PC-3 (cell line): ENCODE measurements at regions not wholly inside any gene's neighbourhood (a gene's known extent, or its start where the extent isn't known, plus 50 kb on each side); places are given as distances from the start of the nearest gene placed in this dataset.

ENCODE experiments used
- ATAC-seq: fragments of 200-7000 bp; cut with Tn5 transposase; 2 replicates; pipeline ENCODE4 v1.9.1; 2020; ENCODE audit warnings: mild to moderate bottlenecking, moderate library complexity
- BruUV-seq: library from RNA; stranded (reverse); fragments of 400-500 nt; replicated peaks from 2 replicates; lab custom pipeline; 2021; lab: Mats Ljungman, UMichigan
- CTCF ChIA-PET: fragments of 300-600 bp; sonication (Branson Sonifier 250); formaldehyde crosslinking; loops from one replicate; lab custom pipeline; 2022; ENCODE audit warnings: antibody characterized with exemption; lab: Charles Lee
- POLR2A ChIA-PET: fragments of 300-600 bp; sonication (Branson Sonifier 250); formaldehyde crosslinking; loops from one replicate; lab custom pipeline; 2022; ENCODE audit warnings: antibody characterized with exemption; ENCODE audit not compliant: unreplicated experiment; lab: Charles Lee
- DNase-seq: peaks from one replicate; pipeline ENCODE4 v3.0.0-alpha.2; 2015
- H2AFZ ChIP-seq: fragments of 300-600 bp; sonication (generic); 2 replicates; pipeline ENCODE4 v1.6.0; 2016; ENCODE audit warnings: antibody characterized with exemption, low read length
- H3F3A ChIP-seq: fragments of 300-600 bp; sonication (generic); one replicate; pipeline ENCODE4 v1.6.0; 2017; ENCODE audit warnings: antibody characterized with exemption, low read length, control low read depth, mild to moderate bottlenecking; ENCODE audit not compliant: unreplicated experiment
- H3K27ac ChIP-seq: fragments of 300-600 bp; sonication (generic); 2 replicates; pipeline ENCODE4 v1.5.1; 2016; ENCODE audit warnings: mild to moderate bottlenecking, low read length
- H3K27me3 ChIP-seq: fragments of 300-600 bp; sonication (generic); 2 replicates; pipeline ENCODE4 v1.6.1; 2016; ENCODE audit warnings: low read length, mixed read lengths
- H3K36me3 ChIP-seq: fragments of 300-600 bp; sonication (generic); 2 replicates; pipeline ENCODE4 v1.6.1; 2016; ENCODE audit warnings: low read depth, mixed run types, low read length, mixed read lengths
- H3K4me1 ChIP-seq: fragments of 300-600 bp; sonication (generic); 2 replicates; pipeline ENCODE4 v1.5.1; 2016; ENCODE audit warnings: low read length; ENCODE audit not compliant: insufficient read depth
- H3K4me2 ChIP-seq: fragments of 300-600 bp; sonication (generic); 2 replicates; pipeline ENCODE4 v1.6.0; 2016; ENCODE audit warnings: low read length
- H3K4me3 ChIP-seq: fragments of 300-600 bp; sonication (generic); 2 replicates; pipeline ENCODE4 v1.5.1; 2016; ENCODE audit warnings: mild to moderate bottlenecking, low read length, mixed read lengths
- H3K79me2 ChIP-seq: fragments of 300-600 bp; sonication (generic); 2 replicates; pipeline ENCODE4 v1.6.1; 2017; ENCODE audit warnings: low read length, mixed read lengths
- H3K9ac ChIP-seq: fragments of 300-600 bp; sonication (generic); 2 replicates; pipeline ENCODE4 v1.6.0; 2016; ENCODE audit warnings: mild to moderate bottlenecking, low read length
- H3K9me2 ChIP-seq: fragments of 300-600 bp; sonication (generic); replicated peaks from 2 replicates; pipeline ENCODE4 v1.6.1; 2016; ENCODE audit warnings: mixed run types, low read length, mixed read lengths
- H3K9me3 ChIP-seq: fragments of 300-600 bp; sonication (generic); 2 replicates; pipeline ENCODE4 v1.6.1; 2016; ENCODE audit warnings: low read length, mixed read lengths
- H4K20me1 ChIP-seq: fragments of 300-600 bp; sonication (generic); 2 replicates; pipeline ENCODE4 v1.6.1; 2016; ENCODE audit warnings: low read length, mixed read lengths
- CTCF ChIP-seq: fragments of 300-600 bp; sonication (generic); conservative IDR thresholded peaks from 2 replicates; pipeline ENCODE4 v1.5.1; 2017; ENCODE audit warnings: antibody characterized with exemption, low read depth, mild to moderate bottlenecking, low read length
- EZH2 ChIP-seq: fragments of 300-600 bp; sonication (generic); IDR thresholded peaks from one replicate; pipeline ENCODE4 v1.6.1; 2017; ENCODE audit warnings: antibody characterized with exemption, mild to moderate bottlenecking, low read length; ENCODE audit not compliant: unreplicated experiment
- EZH2phosphoT487 ChIP-seq: fragments of 300-600 bp; sonication (generic); IDR thresholded peaks from 2 replicates; pipeline ENCODE4 v1.6.1; 2018; ENCODE audit warnings: mild to moderate bottlenecking, antibody characterized with exemption, low read length, borderline replicate concordance
- intact Hi-C: fragments of 100-400 bp; cut with micrococcal nuclease; formaldehyde crosslinking; loops from 2 replicates; pipeline ENCODE4 v1.9.0; 2023

- DNase-seq (peak; percentile 65), ATAC-seq (peak; percentile 92)
- Histone ChIP-seq H2AFZ (no peak overlapping the region), H3K27ac (peak overlapping the region; percentile 88), H3F3A (no peaks in the 10 kb centered on the region), H3K9me3 (no peaks in the 10 kb centered on the region), H3K79me2 (no peaks in the 10 kb centered on the region), H3K9ac (peak overlapping the region; percentile 45), H3K36me3 (no peaks in the 10 kb centered on the region), H3K4me2 (peak overlapping the region; percentile 38), H3K4me1 (peaks cover 20% of the 10 kb centered on the region), H4K20me1 (no peaks in the 10 kb centered on the region), H3K4me3 (no peak overlapping the region), H3K27me3 (no peaks in the 10 kb centered on the region), H3K9me2 (no peaks in the 10 kb centered on the region)
- POLR2A ChIA-PET: no interaction called here
- TF ChIP-seq EZH2 (no peak), EZH2phosphoT487 (no peak), CTCF (no peak)
- intact Hi-C loops: loop anchor here (10.0 kb wide), 1 partner anchor 303 kb away; no protein-coding TSS in a partner anchor
- CTCF ChIA-PET: no interaction called here
- BruUV-seq: no TSS peak
Measured at GRCh38 chr6:90397929-90398674, 101.5 kb upstream of the BACH2 start.

- no peak for DNase-seq
- no peaks in the 10 kb centered on the region for H3K27me3 ChIP-seq
- H3F3A ChIP-seq: no peaks in the 10 kb centered on the region
- H3K9me3 ChIP-seq: no peaks in the 10 kb centered on the region
- H3K4me1 ChIP-seq: peaks cover 22% of the 10 kb centered on the region
- H3K9me2 ChIP-seq: no peaks in the 10 kb centered on the region
- TF ChIP-seq EZH2 (no peak), CTCF (no peak)
- BruUV-seq: no TSS peak
- H3K27ac ChIP-seq: peak overlapping the region; percentile 88
- H3K79me2 ChIP-seq: no peaks in the 10 kb centered on the region
- H3K4me3 ChIP-seq: no peak overlapping the region
- no peak overlapping the region for H2AFZ ChIP-seq
- no peaks in the 10 kb centered on the region for H4K20me1 ChIP-seq
- no peaks in the 10 kb centered on the region for H3K36me3 ChIP-seq
- ChIA-PET POLR2A (no interaction called here), CTCF (no interaction called here)
- H3K4me2 ChIP-seq: no peak overlapping the region
- peak overlapping the region; percentile 23; the same call in 1 of the 2 replicates for H3K9ac ChIP-seq
- intact Hi-C loops: loop anchor here (10.0 kb wide), 1 partner anchor 302 kb away; no protein-coding TSS in a partner anchor
- ATAC-seq: no peak
Measured at GRCh38 chr6:90397047-90397446, 100.4 kb upstream of the BACH2 start.
